ENCODE measurements at regions not wholly inside any gene's neighbourhood (a gene's known extent, or its start where the extent isn't known, plus 50 kb on each side); places are given as distances from the start of the nearest gene placed in this dataset.
"Not testable (repeated sequence)": the region's sequence is repeated elsewhere in the genome, so short reads cannot be mapped to it uniquely, and the experiment has no call there.

DNA sequence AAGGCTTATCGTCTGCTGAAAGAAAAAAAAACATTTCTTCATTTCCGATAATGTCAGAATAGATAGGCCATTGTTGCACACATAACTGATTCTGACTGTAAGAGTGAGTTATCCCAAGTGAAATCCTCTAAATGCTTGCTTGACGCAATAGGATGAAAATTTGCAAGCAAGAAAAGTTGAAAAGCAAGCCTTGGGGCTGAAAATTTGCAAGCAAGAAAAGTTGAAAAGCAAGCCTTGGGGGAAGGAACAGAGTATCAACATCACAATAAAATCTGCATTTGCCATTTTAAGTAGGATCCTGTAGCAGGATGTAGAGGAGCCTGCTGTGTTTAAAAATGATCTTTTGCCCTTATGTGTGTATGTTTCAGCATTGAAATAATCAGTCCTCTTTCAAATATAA, 424.4 kb downstream of the KCNJ18 start:
- not testable (repeated sequence) for H3K27me3 Mint-ChIP-seq (ENCODE audit: low read depth in 3 of 3); H3K4me1 Mint-ChIP-seq; H3K27ac Mint-ChIP-seq; DNase-seq; H3K36me3 Mint-ChIP-seq; H3K4me3 Mint-ChIP-seq
- H3K9me3 Mint-ChIP-seq = peaks cover 5 to 36% (median 20%) of the 10 kb centered on the region in 6 donors

DNA sequence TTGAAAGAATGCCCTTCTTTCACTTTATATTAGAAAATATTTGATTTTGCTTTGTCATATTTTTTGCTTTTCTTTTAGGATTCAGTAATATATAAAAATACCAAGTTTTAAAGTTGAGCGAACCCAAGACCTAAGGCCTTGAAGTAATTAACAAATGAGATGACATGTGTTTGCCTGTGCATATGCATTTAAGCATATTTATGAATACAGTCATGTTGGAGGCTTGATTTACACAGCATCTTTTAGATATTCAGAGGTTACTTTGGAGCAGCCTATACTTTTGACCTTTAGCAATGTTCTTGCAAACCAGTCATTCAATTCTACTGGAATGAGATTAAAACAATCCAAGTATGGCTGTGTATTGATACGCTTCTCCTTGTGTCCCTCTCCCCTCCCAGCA, 425.1 kb downstream of the KCNJ18 start:
- not testable (repeated sequence) for H3K27ac Mint-ChIP-seq; DNase-seq; H3K4me1 Mint-ChIP-seq; H3K4me3 Mint-ChIP-seq; H3K27me3 Mint-ChIP-seq (ENCODE audit: low read depth in 3 of 3); H3K36me3 Mint-ChIP-seq
- H3K9me3 Mint-ChIP-seq = peaks cover 5 to 39% (median 18%) of the 10 kb centered on the region in 6 donors

- not testable (repeated sequence) for H3K27me3 Mint-ChIP-seq (ENCODE audit: low read depth in 3 of 3); H3K4me1 Mint-ChIP-seq; H3K27ac Mint-ChIP-seq; H3K36me3 Mint-ChIP-seq; DNase-seq; H3K4me3 Mint-ChIP-seq
- H3K9me3 Mint-ChIP-seq = peaks cover 2 to 33% (median 15%) of the 10 kb centered on the region in 6 donors
Measured at GRCh38 chr17:22119016-22119415, 426.7 kb downstream of the KCNJ18 start.

GRCh38 chr17:22119751-22120150, 427.4 kb downstream of the KCNJ18 start:
- not testable (repeated sequence) for H3K27ac Mint-ChIP-seq; DNase-seq; H3K4me3 Mint-ChIP-seq; H3K4me1 Mint-ChIP-seq; H3K36me3 Mint-ChIP-seq; H3K27me3 Mint-ChIP-seq (ENCODE audit: low read depth in 3 of 3)
- H3K9me3 Mint-ChIP-seq = peaks cover 2 to 32% (median 14%) of the 10 kb centered on the region in 6 donors

DNA sequence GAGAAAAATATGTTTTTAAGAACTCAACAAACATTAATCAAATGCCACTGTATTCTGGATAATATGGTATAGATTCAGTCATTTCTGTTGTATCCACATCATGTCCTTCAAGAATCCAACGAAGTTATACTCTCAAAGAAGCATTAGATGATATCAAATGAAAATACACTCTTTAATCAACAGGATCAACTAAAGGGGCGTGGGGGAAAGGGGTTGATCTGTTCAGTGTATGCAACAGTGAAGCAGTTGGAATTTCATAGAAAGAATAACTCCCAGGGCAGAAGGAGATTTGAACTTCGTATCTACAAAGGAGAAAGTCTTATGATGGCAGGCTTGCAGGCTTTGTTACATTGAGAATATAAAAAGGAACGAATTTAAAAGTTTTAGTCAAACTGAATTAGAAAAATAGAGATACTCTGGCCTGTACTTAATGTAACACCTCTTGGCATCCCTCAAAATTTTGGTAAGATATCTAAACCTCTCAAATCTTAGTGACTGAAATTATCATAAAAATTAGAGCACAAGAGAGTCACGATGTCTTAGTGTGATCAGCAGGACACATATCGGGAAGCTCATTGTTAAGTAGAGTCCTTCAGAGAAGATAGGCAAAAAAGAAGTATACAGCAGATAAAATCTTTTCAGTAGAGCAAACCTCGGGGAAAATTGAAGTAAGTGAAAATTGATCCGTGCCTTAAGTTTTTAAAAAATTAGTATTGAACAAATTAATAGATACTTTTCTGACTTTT, 431.4 kb downstream of the KCNJ18 start:
- no peak overlapping the region for H3K27ac Mint-ChIP-seq
- H3K27me3 Mint-ChIP-seq (ENCODE audit: low read depth in 3 of 3) = peaks cover 0 to 2% (median 0%) of the 10 kb centered on the region in 3 donors
- DNase-seq = no peak
- no peaks in the 10 kb centered on the region for H3K4me1 Mint-ChIP-seq
- H3K9me3 Mint-ChIP-seq = peaks cover 3 to 28% (median 18%) of the 10 kb centered on the region in 6 donors
- H3K4me3 Mint-ChIP-seq = no peak overlapping the region
- no peaks in the 10 kb centered on the region for H3K36me3 Mint-ChIP-seq

DNA sequence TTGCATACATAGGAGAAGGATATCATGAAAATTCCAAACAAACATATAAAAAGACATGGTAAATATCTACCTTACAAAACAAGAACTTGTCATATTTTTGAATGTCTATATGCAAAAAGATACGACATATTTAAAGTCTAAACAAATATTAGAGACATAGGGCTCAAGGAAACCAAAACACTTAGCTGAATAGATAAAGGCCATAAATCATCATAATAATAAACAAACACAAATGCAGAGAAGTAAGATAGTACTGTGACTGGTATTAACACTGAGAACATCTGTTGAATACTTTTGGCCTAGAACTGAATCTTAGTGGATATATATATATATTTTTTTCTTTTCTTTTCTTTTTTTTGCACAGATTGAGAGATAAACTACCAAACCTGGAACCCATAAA, 435.8 kb downstream of the KCNJ18 start:
- H3K27me3 Mint-ChIP-seq (ENCODE audit: low read depth in 3 of 3) = no peaks in the 10 kb centered on the region
- no peak for DNase-seq
- no peaks in the 10 kb centered on the region for H3K36me3 Mint-ChIP-seq
- H3K4me3 Mint-ChIP-seq = no peak overlapping the region
- peaks cover 16 to 49% (median 43%) of the 10 kb centered on the region in 6 donors for H3K9me3 Mint-ChIP-seq
- H3K27ac Mint-ChIP-seq = no peak overlapping the region
- H3K4me1 Mint-ChIP-seq = no peaks in the 10 kb centered on the region

DNA sequence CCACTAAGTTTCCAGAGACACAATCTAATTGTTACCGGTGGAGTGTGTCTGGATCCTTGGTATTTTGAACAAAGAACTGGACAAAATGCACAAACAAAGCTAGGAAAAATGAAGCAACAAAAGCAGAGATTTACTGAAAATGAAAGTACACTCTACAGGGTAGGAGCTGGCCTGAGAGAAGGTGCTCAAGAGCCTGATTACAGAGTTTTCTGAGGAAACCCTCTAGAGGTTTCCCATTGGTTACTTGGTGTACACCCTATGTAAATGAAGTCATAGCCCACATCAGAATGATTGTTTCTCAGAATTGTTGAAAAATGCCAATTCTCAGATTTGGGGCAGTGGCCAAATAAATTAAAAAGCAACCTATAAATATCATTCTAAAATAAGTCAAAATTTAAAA, 436.4 kb downstream of the KCNJ18 start:
- Mint-ChIP-seq H3K27me3 (ENCODE audit: low read depth in 3 of 3) (no peaks in the 10 kb centered on the region), H3K4me1 (no peaks in the 10 kb centered on the region), H3K4me3 (no peak overlapping the region), H3K27ac (no peak overlapping the region), H3K36me3 (no peaks in the 10 kb centered on the region), H3K9me3 (peaks cover 16 to 54% (median 47%) of the 10 kb centered on the region in 6 donors)
- no peak for DNase-seq

DNA sequence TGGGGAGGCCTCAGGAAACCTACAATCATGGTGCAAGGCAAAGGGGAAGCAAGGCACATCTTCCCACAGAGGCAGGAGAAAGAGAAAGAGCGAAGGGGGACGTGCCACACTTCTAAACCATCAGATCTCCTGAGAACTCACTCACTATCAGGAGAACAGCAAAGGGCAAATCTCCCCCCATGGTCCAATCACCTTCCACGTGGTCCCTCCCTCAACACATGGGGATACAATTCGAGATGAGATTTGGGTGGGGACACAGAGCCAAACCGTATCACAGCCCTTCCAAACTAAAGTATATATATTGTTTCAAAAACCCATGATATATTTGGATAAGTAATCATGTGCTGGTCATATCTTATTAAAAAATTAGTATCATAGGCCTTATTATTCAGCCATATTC, 437.6 kb downstream of the KCNJ18 start:
- not testable (repeated sequence) for H3K36me3 Mint-ChIP-seq; DNase-seq; H3K27me3 Mint-ChIP-seq (ENCODE audit: low read depth in 3 of 3); H3K4me3 Mint-ChIP-seq; H3K27ac Mint-ChIP-seq; H3K4me1 Mint-ChIP-seq
- H3K9me3 Mint-ChIP-seq = peaks cover 16 to 63% (median 50%) of the 10 kb centered on the region in 6 donors

DNA sequence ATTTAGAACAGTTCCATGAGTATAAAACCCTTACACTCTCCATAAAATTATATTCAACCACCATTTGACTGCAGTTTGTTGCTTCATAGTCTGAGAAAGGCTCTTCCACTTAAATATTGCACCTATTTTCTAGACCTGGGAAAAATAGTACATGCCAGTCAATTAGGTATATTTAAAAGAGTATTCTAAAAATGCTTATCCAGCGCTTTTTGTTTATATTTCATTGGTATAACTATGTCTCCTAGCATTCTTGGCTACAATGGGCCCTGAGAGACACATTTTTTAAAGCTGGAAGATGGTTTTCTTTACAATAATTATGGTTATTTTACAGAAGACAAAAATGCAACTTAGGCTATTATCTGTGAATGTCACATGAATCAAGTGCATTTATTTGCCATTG, 439.4 kb downstream of the KCNJ18 start:
- Mint-ChIP-seq H3K4me3 (no peak overlapping the region), H3K36me3 (no peaks in the 10 kb centered on the region), H3K27ac (no peak overlapping the region), H3K27me3 (ENCODE audit: low read depth in 3 of 3) (no peaks in the 10 kb centered on the region), H3K4me1 (no peaks in the 10 kb centered on the region), H3K9me3 (peaks cover 22 to 76% (median 59%) of the 10 kb centered on the region in 6 donors)
- no peak for DNase-seq

DNA sequence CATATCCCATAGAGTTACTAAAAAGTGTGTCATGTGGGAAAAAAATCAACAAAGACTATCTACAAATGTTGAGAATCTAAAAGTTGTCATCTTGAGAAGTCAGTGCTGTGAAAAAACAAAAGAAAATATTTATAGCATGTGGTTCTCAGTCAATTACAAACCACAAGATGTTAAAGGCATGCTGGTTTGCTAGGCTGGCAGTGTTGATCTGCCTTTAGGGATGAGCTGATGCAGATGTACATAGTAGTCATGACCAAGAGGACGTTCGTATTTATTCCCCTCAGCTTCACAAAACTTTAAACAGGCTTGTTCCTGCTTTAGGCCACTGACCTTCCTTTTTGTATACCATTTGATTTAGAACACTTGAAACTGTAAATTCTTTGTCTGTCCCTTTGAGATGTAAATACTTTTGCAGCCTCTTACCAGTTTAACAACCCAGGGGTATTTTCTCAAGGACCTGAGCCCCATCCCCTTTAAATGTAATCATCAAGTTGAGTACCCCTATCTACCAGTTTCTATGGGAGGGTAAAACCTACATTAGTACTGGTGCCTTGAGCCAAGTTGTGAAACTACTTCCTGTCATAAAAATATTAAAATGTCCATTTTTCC, 446.6 kb downstream of the KCNJ18 start:
- no peak overlapping the region for H3K4me3 Mint-ChIP-seq
- H3K27me3 Mint-ChIP-seq (ENCODE audit: low read depth in 3 of 3) = no peaks in the 10 kb centered on the region
- H3K27ac Mint-ChIP-seq = no peak overlapping the region
- no peaks in the 10 kb centered on the region for H3K36me3 Mint-ChIP-seq
- H3K9me3 Mint-ChIP-seq = peaks cover 6 to 21% (median 11%) of the 10 kb centered on the region in 6 donors
- no peak for DNase-seq
- H3K4me1 Mint-ChIP-seq = no peaks in the 10 kb centered on the region

DNA sequence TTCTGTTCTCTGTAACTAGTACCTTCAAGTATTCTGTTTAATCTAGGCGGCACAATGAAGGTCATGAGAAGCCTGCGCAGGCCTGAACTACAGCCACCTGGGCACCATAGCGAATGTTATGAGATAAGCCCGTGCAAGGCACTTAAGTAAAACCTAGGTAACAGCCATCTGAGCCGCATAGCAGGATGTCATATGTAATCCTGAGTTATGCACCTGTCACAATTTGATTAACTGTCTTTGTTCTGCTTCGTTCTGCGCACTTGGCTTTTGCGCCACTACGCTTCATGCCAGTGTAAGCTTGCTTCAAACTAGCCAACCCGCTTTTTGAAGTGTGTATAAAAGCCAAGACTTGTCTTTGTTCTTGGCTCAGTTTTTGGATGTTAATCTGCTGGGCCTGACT, 449.8 kb downstream of the KCNJ18 start:
- Mint-ChIP-seq H3K9me3 (peaks cover 4 to 7% (median 5%) of the 10 kb centered on the region in 6 donors), H3K4me3 (no peak overlapping the region), H3K4me1 (no peaks in the 10 kb centered on the region), H3K27me3 (ENCODE audit: low read depth in 3 of 3) (no peaks in the 10 kb centered on the region), H3K27ac (no peak overlapping the region), H3K36me3 (no peaks in the 10 kb centered on the region)
- no peak for DNase-seq

DNA sequence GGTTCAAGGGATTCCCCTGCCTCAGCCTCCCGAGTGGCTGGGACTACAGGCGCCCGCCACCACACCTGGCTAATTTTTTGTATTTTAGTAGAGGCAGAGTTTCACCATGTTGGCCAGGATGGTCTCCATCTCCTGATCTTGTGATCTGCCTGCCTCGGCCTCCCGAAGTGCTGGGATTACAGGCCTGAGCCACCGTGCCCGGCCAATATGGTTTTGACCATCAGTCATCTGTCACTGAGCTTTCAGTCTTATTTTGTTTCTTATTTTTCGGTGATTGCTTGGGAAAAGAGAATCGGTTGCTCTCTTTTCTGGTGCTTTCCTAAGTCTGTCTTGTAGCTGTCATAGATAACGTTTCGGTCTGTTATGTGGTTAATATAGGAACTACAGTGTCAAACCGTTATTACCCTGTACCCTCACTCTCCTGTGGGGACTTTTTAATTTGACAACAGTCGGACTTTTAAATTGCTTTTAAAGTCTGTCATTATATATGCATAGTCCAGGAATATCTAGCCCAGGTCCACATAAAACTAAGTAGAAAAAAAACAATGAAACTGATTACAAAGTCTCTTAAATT, 453.4 kb downstream of the KCNJ18 start:
- Mint-ChIP-seq H3K9me3 (peaks cover 14 to 35% (median 22%) of the 10 kb centered on the region in 6 donors), H3K4me3 (no peak overlapping the region), H3K27me3 (ENCODE audit: low read depth in 3 of 3) (no peaks in the 10 kb centered on the region), H3K27ac (no peak overlapping the region), H3K4me1 (no peaks in the 10 kb centered on the region), H3K36me3 (no peaks in the 10 kb centered on the region)
- DNase-seq = no peak

- Mint-ChIP-seq H3K36me3 (no peaks in the 10 kb centered on the region), H3K4me1 (no peaks in the 10 kb centered on the region), H3K4me3 (no peak overlapping the region), H3K27me3 (ENCODE audit: low read depth in 3 of 3) (peaks cover 0 to 2% (median 0%) of the 10 kb centered on the region in 3 donors), H3K27ac (no peak overlapping the region), H3K9me3 (peaks cover 16 to 33% (median 29%) of the 10 kb centered on the region in 6 donors)
- no peak for DNase-seq
Measured at GRCh38 chr17:22158364-22158763, 466.0 kb downstream of the KCNJ18 start.

GRCh38 chr17:22161376-22161775, 469.1 kb downstream of the KCNJ18 start:
- Mint-ChIP-seq H3K4me1 (no peaks in the 10 kb centered on the region), H3K4me3 (no peak overlapping the region), H3K27ac (no peak overlapping the region), H3K36me3 (no peaks in the 10 kb centered on the region), H3K9me3 (peaks cover 10 to 29% (median 23%) of the 10 kb centered on the region in 6 donors), H3K27me3 (ENCODE audit: low read depth in 3 of 3) (peaks cover 0 to 2% (median 0%) of the 10 kb centered on the region in 3 donors)
- no peak for DNase-seq
